ENCODE measurements at regions not wholly inside any gene's neighbourhood (a gene's known extent, or its start where the extent isn't known, plus 50 kb on each side); places are given as distances from the start of the nearest gene placed in this dataset.

- Histone ChIP-seq H3K9ac (ENCODE audit: low read length) (no peak overlapping the region), H3K4me3 (ENCODE audit: control extremely low read depth in 1 of 5, extremely low read depth in 1 of 5, insufficient read depth in 1 of 5, low read depth in 2 of 5, low read length in 4 of 5) (no peak overlapping the region), H3K79me2 (ENCODE audit: control insufficient read depth, insufficient read depth, low read length) (no peaks in the 10 kb centered on the region), H4K20me1 (ENCODE audit: control insufficient read depth, insufficient read depth, low read length, poor library complexity, severe bottlenecking) (no peaks in the 10 kb centered on the region), H3K36me3 (replicated peaks in 1 of 2; ENCODE audit: control extremely low read depth in 1 of 2, control insufficient read depth in 1 of 2, extremely low read depth in 1 of 2, insufficient read depth in 2 of 2, low read length in 1 of 2) (no peaks in the 10 kb centered on the region), H3K9me3 (ENCODE audit: control extremely low read depth in 1 of 3, control insufficient read depth in 2 of 3, insufficient read depth in 1 of 3, low read length in 2 of 3) (peaks cover 0 to 14% (median 0%) of the 10 kb centered on the region in 3 donors), H2AFZ (ENCODE audit: insufficient read depth, low read depth, low read length, poor library complexity, severe bottlenecking) (no peak overlapping the region), H3K27ac (ENCODE audit: low read length in 2 of 2) (no peak overlapping the region), H3K4me1 (ENCODE audit: control insufficient read depth in 2 of 2, insufficient read depth in 2 of 2, low read length in 2 of 2) (no peaks in the 10 kb centered on the region), H3K4me2 (replicated peaks; ENCODE audit: low read depth, low read length, poor library complexity, severe bottlenecking) (no peak overlapping the region), H3K27me3 (replicated peaks in 1 of 4; ENCODE audit: control extremely low read depth in 1 of 4, control insufficient read depth in 3 of 4, insufficient read depth in 4 of 4, low read length in 3 of 4) (no peaks in the 10 kb centered on the region)
- ATAC-seq (ENCODE audit: low read depth) (no peak), DNase-seq (no peak)
- Mint-ChIP-seq H3K4me3 (no peak overlapping the region), H3K27ac (no peak overlapping the region), H3K27me3 (no peaks in the 10 kb centered on the region), H3K4me1 (no peaks in the 10 kb centered on the region), H3K9me3 (ENCODE audit: insufficient read depth) (peaks cover 9% of the 10 kb centered on the region)
- intact Hi-C loops (cut with micrococcal nuclease): no loop called here
- no CpG with 5 or more reads among the region's 1 CpG for WGBS (ENCODE audit: insufficient coverage)
- CTCF ChIA-PET: no interaction called here
- no peak for TF ChIP-seq CTCF (IDR thresholded peaks at IDR 0.05)
- TF ChIP-seq EZH2 (IDR thresholded peaks at IDR 0.05; ENCODE audit: borderline replicate concordance, insufficient read depth, low read depth, low read length, poor library complexity, severe bottlenecking): no peak
- POLR2A ChIA-PET: no interaction called here
Measured at GRCh38 chr6:153814136-153814535, 224.9 kb upstream of the OPRM1 start.

GRCh38 chr6:153804755-153805330 is 234.2 kb upstream of the OPRM1 start:
- no peaks in the 10 kb centered on the region for H3K79me2 ChIP-seq (ENCODE audit: control insufficient read depth, insufficient read depth, low read length)
- no peaks in the 10 kb centered on the region for H3K27me3 Mint-ChIP-seq
- H3K4me1 Mint-ChIP-seq: no peaks in the 10 kb centered on the region
- ChIA-PET POLR2A (no interaction called here), CTCF (no interaction called here)
- H3K9ac ChIP-seq (ENCODE audit: low read length): no peak overlapping the region
- H3K9me3 ChIP-seq (ENCODE audit: control extremely low read depth in 1 of 3, control insufficient read depth in 2 of 3, insufficient read depth in 1 of 3, low read length in 2 of 3): no peaks in the 10 kb centered on the region
- no peak overlapping the region for H3K4me3 Mint-ChIP-seq
- no peaks in the 10 kb centered on the region for H4K20me1 ChIP-seq (ENCODE audit: control insufficient read depth, insufficient read depth, low read length, poor library complexity, severe bottlenecking)
- H3K27me3 ChIP-seq (replicated peaks in 1 of 4; ENCODE audit: control extremely low read depth in 1 of 4, control insufficient read depth in 3 of 4, insufficient read depth in 4 of 4, low read length in 3 of 4): no peaks in the 10 kb centered on the region
- no peak for TF ChIP-seq CTCF (IDR thresholded peaks at IDR 0.05)
- TF ChIP-seq EZH2 (IDR thresholded peaks at IDR 0.05; ENCODE audit: borderline replicate concordance, insufficient read depth, low read depth, low read length, poor library complexity, severe bottlenecking): no peak
- intact Hi-C loops (cut with micrococcal nuclease): no loop called here
- ATAC-seq (ENCODE audit: low read depth): no peak
- H3K4me1 ChIP-seq (ENCODE audit: control insufficient read depth in 2 of 2, insufficient read depth in 2 of 2, low read length in 2 of 2): no peaks in the 10 kb centered on the region
- no peak overlapping the region for H3K27ac Mint-ChIP-seq
- H3K4me2 ChIP-seq (replicated peaks; ENCODE audit: low read depth, low read length, poor library complexity, severe bottlenecking): no peak overlapping the region
- peaks cover 5% of the 10 kb centered on the region for H3K9me3 Mint-ChIP-seq (ENCODE audit: insufficient read depth)
- H3K4me3 ChIP-seq (ENCODE audit: control extremely low read depth in 1 of 5, extremely low read depth in 1 of 5, insufficient read depth in 1 of 5, low read depth in 2 of 5, low read length in 4 of 5): no peak overlapping the region
- no peak overlapping the region for H2AFZ ChIP-seq (ENCODE audit: insufficient read depth, low read depth, low read length, poor library complexity, severe bottlenecking)
- no peak for DNase-seq
- 91% methylated on average over 1 of the region's 5 CpGs for WGBS (ENCODE audit: insufficient coverage)
- no peaks in the 10 kb centered on the region for H3K36me3 ChIP-seq (replicated peaks in 1 of 2; ENCODE audit: control extremely low read depth in 1 of 2, control insufficient read depth in 1 of 2, extremely low read depth in 1 of 2, insufficient read depth in 2 of 2, low read length in 1 of 2)
- H3K27ac ChIP-seq (ENCODE audit: low read length in 2 of 2): no peak overlapping the region
